Pancreas (tissue), 10 donors: ENCODE measurements at regions not wholly inside any gene's neighbourhood (a gene's known extent, or its start where the extent isn't known, plus 50 kb on each side); places are given as distances from the start of the nearest gene placed in this dataset.

Experiments used
- ATAC-seq, 4 donors: fragments of 200-7000 bp; cut with Tn5 transposase; one replicate each; pipeline versions ENCODE4 v1.8.0 to v1.9.1; 2020; ENCODE audit warnings: mild to moderate bottlenecking in 4 of 4, moderate library complexity in 4 of 4
- DNase-seq, 6 donors: peaks; one replicate each; pipeline ENCODE4 v3.0.0-alpha.2; 2020
- FAIRE-seq: peaks from 2 replicates; lab custom pipeline; 2012; peaks lifted over from hg19 to GRCh38; lab: Jason Lieb, UNC
- H3K27ac ChIP-seq, 4 donors: fragments of 200-600 bp; sonication (generic); 1 replicate in 3 of 4; 2 replicates in 1 of 4; pipeline versions ENCODE4 v1.5.0 to v1.8.0; 2020
- H3K27me3 ChIP-seq, 4 donors: fragments of 200-600 bp; one replicate each; pipeline ENCODE4 v1.8.0; 2021
- H3K36me3 ChIP-seq, 3 donors: fragments of 200-600 bp; sonication (generic) in 1 of 3; one replicate each; pipeline versions ENCODE4 v1.5.0 to v1.8.0; 2020 to 2021
- H3K4me1 ChIP-seq, 3 donors: fragments of 200-600 bp; one replicate each; pipeline ENCODE4 v1.8.0; 2021
- H3K4me3 ChIP-seq, 4 donors: fragments of 200-600 bp; sonication (generic) in 2 of 4; one replicate each; pipeline versions ENCODE4 v1.5.0 to v1.8.0; 2020 to 2021
- H3K9me3 ChIP-seq, 4 donors: fragments of 200-600 bp; one replicate each; pipeline ENCODE4 v1.8.0; 2021
- WGBS, 2 donors: extraction: QIAGEN DNeasy Blood & Tissue Kit; methylation state at CpG; one replicate each; pipeline ENCODE4 v1.1.7; 2013; 5-methylcytosine and 5-hydroxymethylcytosine counted together
- intact Hi-C, 3 donors: fragments of 100-400 bp; cut with DNase I; formaldehyde crosslinking; loops; one replicate each; pipeline versions ENCODE4 v1.11.1 to v1.14.2; 2022
- TF ChIP-seq, protein P1 (sequence below), 4 donors: fragments of 200-600 bp; sonication (generic) in 3 of 4; IDR thresholded peaks; one replicate each; pipeline versions ENCODE4 v1.5.0 to v1.8.0; 2021; ENCODE audit warnings: antibody characterized with exemption in 4 of 4
- donor health status: healthy with polysubstance abuse.
- donor health status: DM: no; HTN: no; CAD: no; lungs with moderate emphysema.
- donor health status: DM: no; HTN: no; CAD: no.
- donor health status: control.
- donor health status: control.
- donor health status: Bipolar disorder and iron deficiency.
- donor health status: DM: yes; HTN: yes; CAD: no.
- donor health status: DM: no; HTN: no; CAD: no.
- donor health status: DM: no; HTN: no; CAD: no.
- donor health status: DM: yes; HTN: yes; CAD: no.

DNA sequence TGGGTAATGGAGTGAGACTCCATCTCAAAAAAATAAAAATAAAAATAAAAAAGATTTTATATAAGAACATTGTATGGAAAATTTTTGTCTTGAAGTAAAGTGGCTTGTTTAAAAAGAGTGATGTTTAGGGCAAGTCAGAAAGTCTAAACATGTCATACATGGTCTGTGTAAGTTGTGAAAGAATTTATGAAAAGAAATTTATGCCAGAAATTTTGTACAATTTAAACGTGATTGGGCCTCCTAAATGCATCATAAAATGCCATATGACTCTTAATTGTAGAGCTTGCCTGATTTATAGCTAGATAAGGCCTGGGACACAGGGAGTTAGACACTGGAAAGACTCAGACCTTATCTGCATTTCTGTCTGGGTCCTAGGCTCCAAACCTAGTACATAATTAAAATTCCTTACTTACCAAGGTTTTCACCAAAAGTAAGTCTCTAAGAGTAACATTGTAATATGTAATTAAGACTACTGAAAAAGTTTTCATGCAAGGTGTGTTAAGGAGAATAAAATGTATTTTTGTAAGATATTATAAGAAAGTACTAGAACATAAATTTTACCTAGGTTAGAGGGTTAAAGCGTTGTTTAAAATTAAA lies 110.5 kb downstream of the AASDHPPT start:
- Histone ChIP-seq H3K4me3 (no peak overlapping the region), H3K9me3 (no peaks in the 10 kb centered on the region), H3K27ac (no peak overlapping the region), H3K4me1 (peaks cover 0 to 1% (median 0%) of the 10 kb centered on the region in 3 donors), H3K36me3 (peaks cover 0 to 4% (median 0%) of the 10 kb centered on the region in 3 donors), H3K27me3 (no peaks in the 10 kb centered on the region)
- TF ChIP-seq, protein P1, sequence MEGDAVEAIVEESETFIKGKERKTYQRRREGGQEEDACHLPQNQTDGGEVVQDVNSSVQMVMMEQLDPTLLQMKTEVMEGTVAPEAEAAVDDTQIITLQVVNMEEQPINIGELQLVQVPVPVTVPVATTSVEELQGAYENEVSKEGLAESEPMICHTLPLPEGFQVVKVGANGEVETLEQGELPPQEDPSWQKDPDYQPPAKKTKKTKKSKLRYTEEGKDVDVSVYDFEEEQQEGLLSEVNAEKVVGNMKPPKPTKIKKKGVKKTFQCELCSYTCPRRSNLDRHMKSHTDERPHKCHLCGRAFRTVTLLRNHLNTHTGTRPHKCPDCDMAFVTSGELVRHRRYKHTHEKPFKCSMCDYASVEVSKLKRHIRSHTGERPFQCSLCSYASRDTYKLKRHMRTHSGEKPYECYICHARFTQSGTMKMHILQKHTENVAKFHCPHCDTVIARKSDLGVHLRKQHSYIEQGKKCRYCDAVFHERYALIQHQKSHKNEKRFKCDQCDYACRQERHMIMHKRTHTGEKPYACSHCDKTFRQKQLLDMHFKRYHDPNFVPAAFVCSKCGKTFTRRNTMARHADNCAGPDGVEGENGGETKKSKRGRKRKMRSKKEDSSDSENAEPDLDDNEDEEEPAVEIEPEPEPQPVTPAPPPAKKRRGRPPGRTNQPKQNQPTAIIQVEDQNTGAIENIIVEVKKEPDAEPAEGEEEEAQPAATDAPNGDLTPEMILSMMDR (IDR thresholded peaks at IDR 0.05) = no peak
- WGBS, 2 donors = 27 to 53% methylated on average over 2 of the region's 2 CpGs
- intact Hi-C loops = no loop called here
- FAIRE-seq = no peak
- no peak for ATAC-seq
- DNase-seq = no peak

DNA sequence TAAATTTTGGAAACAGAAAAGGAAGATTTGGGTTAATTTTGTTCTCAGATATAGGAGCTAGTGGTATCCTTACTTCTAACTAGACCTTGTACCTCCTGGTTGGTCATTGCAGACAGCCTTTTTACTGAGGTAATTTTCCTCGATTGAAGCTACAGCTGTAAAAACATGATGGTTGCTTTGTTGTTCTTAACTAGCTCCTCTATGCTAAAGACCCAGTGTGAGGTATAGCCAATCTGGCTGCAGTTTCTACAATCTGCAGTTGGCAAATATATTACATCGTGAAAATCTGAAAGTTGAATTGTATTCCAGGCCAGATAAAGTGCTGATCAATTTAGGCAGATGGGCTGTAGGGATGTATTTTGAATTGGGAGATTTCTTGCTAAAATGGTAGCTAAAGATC lies 116.5 kb downstream of the AASDHPPT start:
- Histone ChIP-seq H3K4me3 (no peak overlapping the region), H3K36me3 (no peaks in the 10 kb centered on the region), H3K4me1 (peaks cover 8 to 10% (median 10%) of the 10 kb centered on the region in 3 donors), H3K9me3 (no peaks in the 10 kb centered on the region), H3K27ac (no peak overlapping the region), H3K27me3 (no peaks in the 10 kb centered on the region)
- FAIRE-seq (no peak), DNase-seq (no peak), ATAC-seq (no peak)
- intact Hi-C loops = no loop called here
- 28 to 32% methylated on average over 2 of the region's 2 CpGs for whole genome bisulfite sequencing, 2 donors
- TF ChIP-seq, protein P1 (IDR thresholded peaks at IDR 0.05) = no peak

DNA sequence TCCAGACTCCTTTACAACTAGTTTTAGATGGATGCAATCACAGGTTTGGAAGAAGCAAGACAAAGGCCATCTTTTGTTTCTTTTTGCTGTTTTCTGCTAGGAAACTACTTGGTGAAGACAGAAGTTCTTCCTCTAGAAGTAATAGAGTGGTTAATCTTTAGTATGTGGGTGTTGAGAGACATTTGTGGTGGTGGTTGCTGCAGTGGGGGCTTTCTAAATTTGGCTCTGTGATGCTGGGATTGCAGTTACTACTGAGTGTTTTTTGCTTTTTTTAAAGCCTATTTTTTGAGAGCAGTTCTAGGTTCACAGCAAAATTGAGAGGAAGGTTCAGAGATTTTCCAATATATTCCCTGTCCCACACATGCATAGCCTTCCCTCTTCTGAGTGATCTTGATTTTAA lies 120.0 kb downstream of the AASDHPPT start:
- no peak overlapping the region for H3K27ac ChIP-seq
- intact Hi-C loops = no loop called here
- H3K4me3 ChIP-seq = no peak overlapping the region
- TF ChIP-seq, protein P1 (IDR thresholded peaks at IDR 0.05) = no peak
- ATAC-seq (no peak), DNase-seq (no peak), FAIRE-seq (no peak)
- no peaks in the 10 kb centered on the region for H3K27me3 ChIP-seq
- H3K4me1 ChIP-seq = peaks cover 8 to 10% (median 10%) of the 10 kb centered on the region in 3 donors
- H3K36me3 ChIP-seq = no peaks in the 10 kb centered on the region
- no peaks in the 10 kb centered on the region for H3K9me3 ChIP-seq

DNA sequence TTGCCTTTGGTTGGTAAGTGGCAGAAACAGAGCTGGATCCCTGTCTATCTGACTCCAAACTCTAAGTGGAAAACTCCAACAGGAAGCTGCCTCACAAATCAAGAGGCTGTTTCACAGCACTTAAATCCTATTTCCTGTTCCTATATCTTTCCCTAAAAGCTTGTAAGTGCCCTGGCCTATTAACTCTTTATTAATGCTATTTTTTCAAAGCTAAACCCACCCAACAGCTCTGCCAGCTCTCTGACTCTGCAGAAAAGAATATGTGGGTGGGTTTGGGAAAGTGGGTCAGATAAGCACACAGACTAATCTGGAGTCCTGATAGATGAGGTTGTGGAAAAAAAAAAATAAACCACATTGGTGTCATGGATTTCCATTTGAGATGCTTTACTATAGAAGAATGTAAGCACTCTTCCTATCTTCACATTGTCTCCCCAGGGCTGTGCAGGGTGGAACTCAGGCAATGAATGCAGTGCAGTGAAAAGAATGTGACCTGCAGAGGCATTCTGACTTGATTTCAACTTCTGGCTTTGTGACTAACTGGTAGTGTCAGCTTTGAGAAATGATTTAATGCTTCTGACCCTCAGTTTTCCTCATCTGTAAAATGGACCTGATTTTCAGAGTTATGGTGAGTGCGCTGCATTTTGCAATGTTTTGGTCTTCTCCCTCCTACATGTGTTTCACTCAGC lies 125.6 kb downstream of the AASDHPPT start:
- intact Hi-C loops = no loop called here
- H3K27ac ChIP-seq = no peak overlapping the region
- peaks cover 0 to 6% (median 5%) of the 10 kb centered on the region in 3 donors for H3K4me1 ChIP-seq
- no peak for ATAC-seq
- no peaks in the 10 kb centered on the region for H3K9me3 ChIP-seq
- 96 to 100% methylated on average over 1 of the region's 1 CpG for WGBS, 2 donors
- no peak overlapping the region for H3K4me3 ChIP-seq
- no peaks in the 10 kb centered on the region for H3K27me3 ChIP-seq
- no peak for DNase-seq
- FAIRE-seq = no peak
- TF ChIP-seq, protein P1 (IDR thresholded peaks at IDR 0.05) = no peak
- no peaks in the 10 kb centered on the region for H3K36me3 ChIP-seq

DNA sequence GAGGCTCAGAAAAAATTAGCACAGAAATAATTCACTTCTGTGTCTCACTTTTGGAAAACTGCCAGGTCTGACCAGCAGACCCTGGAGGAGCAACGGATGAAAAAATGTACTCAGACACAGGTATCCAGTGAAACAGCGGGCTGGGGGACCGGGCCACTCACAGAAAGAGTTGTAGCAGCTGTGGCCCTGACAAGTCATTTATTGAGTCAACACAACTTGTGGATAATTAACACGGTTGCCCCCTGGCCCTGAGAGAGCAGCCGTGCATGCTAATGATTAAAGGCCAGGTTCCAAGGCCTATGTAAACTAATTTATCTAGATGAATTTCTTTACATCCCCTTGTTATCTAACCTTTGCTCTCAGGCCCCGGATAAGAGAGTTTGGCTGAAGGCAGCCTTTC lies 131.3 kb downstream of the AASDHPPT start:
- DNase-seq (peak; percentile 37 to 61 (median 54)), ATAC-seq (peak; percentile 76 to 91 (median 82)), FAIRE-seq (no peak)
- H3K9me3 ChIP-seq = no peaks in the 10 kb centered on the region
- no peaks in the 10 kb centered on the region for H3K36me3 ChIP-seq
- peak overlapping the region in 1 of 4 donors; percentile 10 for H3K27ac ChIP-seq
- intact Hi-C loops = no loop called here
- H3K4me3 ChIP-seq = no peak overlapping the region
- TF ChIP-seq, protein P1 (IDR thresholded peaks at IDR 0.05) = no peak
- 6 to 11% methylated on average over 6 of the region's 6 CpGs for WGBS, 2 donors
- H3K27me3 ChIP-seq = no peaks in the 10 kb centered on the region
- peaks cover 0 to 11% (median 5%) of the 10 kb centered on the region in 3 donors for H3K4me1 ChIP-seq
